NT2/D1 (cell line): ENCODE measurements at regions not wholly inside any gene's neighbourhood (a gene's known extent, or its start where the extent isn't known, plus 50 kb on each side); places are given as distances from the start of the nearest gene placed in this dataset.

Experiments used
- YY1 ChIP-seq: IDR thresholded peaks from 2 replicates; pipeline ENCODE4 v1.6.1; 2011; ENCODE audit not compliant: insufficient read length, insufficient read depth
- ZNF274 ChIP-seq: IDR thresholded peaks from 2 replicates; pipeline ENCODE4 v1.6.1; 2011; ENCODE audit warnings: mild to moderate bottlenecking, low read depth, low read length

- TF ChIP-seq YY1 (no peak), ZNF274 (no peak)
Measured at GRCh38 chr18:67260841-67261240, 255.7 kb downstream of the DSEL start.
